ENCODE measurements at regions not wholly inside any gene's neighbourhood (a gene's known extent, or its start where the extent isn't known, plus 50 kb on each side); places are given as distances from the start of the nearest gene placed in this dataset.
"Not testable (repeated sequence)": the region's sequence is repeated elsewhere in the genome, so short reads cannot be mapped to it uniquely, and the experiment has no call there.

- no peak for DNase-seq (ENCODE audit: low read depth, low spot score)
These were observed 440.4 kb upstream of the GRIN3A start for GRCh38 chr9:102178811-102179210.

GRCh38 chr9:102174202-102174601 lies 435.8 kb upstream of the GRIN3A start:
- DNase-seq (ENCODE audit: low read depth, low spot score), result not testable (repeated sequence)

- DNase-seq (ENCODE audit: low read depth, low spot score), result no peak
These were observed 425.8 kb upstream of the GRIN3A start for GRCh38 chr9:102164247-102164646.

GRCh38 chr9:102153081-102153480 lies 414.6 kb upstream of the GRIN3A start:
- not testable (repeated sequence) for DNase-seq (ENCODE audit: low read depth, low spot score)

- no peak for DNase-seq (ENCODE audit: low read depth, low spot score)
These were observed 397.3 kb upstream of the GRIN3A start for GRCh38 chr9:102135768-102136167.

- DNase-seq (ENCODE audit: low read depth, low spot score), result no peak
These were observed 386.0 kb upstream of the GRIN3A start for GRCh38 chr9:102124465-102124864.

GRCh38 chr9:102114557-102114956 lies 376.1 kb upstream of the GRIN3A start:
- DNase-seq (ENCODE audit: low read depth, low spot score), result no peak

GRCh38 chr9:102113191-102113590 lies 374.7 kb upstream of the GRIN3A start:
- no peak for DNase-seq (ENCODE audit: low read depth, low spot score)

GRCh38 chr9:102106439-102106838 lies 368.0 kb upstream of the GRIN3A start:
- DNase-seq (ENCODE audit: low read depth, low spot score), result no peak

- no peak for DNase-seq (ENCODE audit: low read depth, low spot score)
These were observed 363.3 kb upstream of the GRIN3A start for GRCh38 chr9:102101723-102102122.

GRCh38 chr9:102087141-102087540 lies 348.7 kb upstream of the GRIN3A start:
- DNase-seq (ENCODE audit: low read depth, low spot score), result no peak

- DNase-seq (ENCODE audit: low read depth, low spot score), result no peak
These were observed 347.1 kb upstream of the GRIN3A start for GRCh38 chr9:102085548-102085947.

- no peak for DNase-seq (ENCODE audit: low read depth, low spot score)
These were observed 333.8 kb upstream of the GRIN3A start for GRCh38 chr9:102072059-102072764.

- DNase-seq (ENCODE audit: low read depth, low spot score), result no peak
These were observed 331.5 kb upstream of the GRIN3A start for GRCh38 chr9:102069969-102070368.

GRCh38 chr9:102054811-102055210 lies 316.4 kb upstream of the GRIN3A start:
- no peak for DNase-seq (ENCODE audit: low read depth, low spot score)

- DNase-seq (ENCODE audit: low read depth, low spot score), result no peak
These were observed 311.3 kb upstream of the GRIN3A start for GRCh38 chr9:102049586-102050246.

GRCh38 chr9:102047549-102047948 lies 309.1 kb upstream of the GRIN3A start:
- no peak for DNase-seq (ENCODE audit: low read depth, low spot score)

GRCh38 chr9:102044133-102044532 lies 305.7 kb upstream of the GRIN3A start:
- no peak for DNase-seq (ENCODE audit: low read depth, low spot score)

- no peak for DNase-seq (ENCODE audit: low read depth, low spot score)
These were observed 299.6 kb upstream of the GRIN3A start for GRCh38 chr9:102038006-102038405.

GRCh38 chr9:102035929-102036328 lies 297.5 kb upstream of the GRIN3A start:
- DNase-seq (ENCODE audit: low read depth, low spot score), result no peak

GRCh38 chr9:102032614-102033013 lies 294.2 kb upstream of the GRIN3A start:
- no peak for DNase-seq (ENCODE audit: low read depth, low spot score)

- DNase-seq (ENCODE audit: low read depth, low spot score), result no peak
These were observed 262.5 kb upstream of the GRIN3A start for GRCh38 chr9:102000956-102001355.

- DNase-seq (ENCODE audit: low read depth, low spot score), result no peak
These were observed 261.0 kb upstream of the GRIN3A start for GRCh38 chr9:101999441-101999840.

Data from smooth muscle cell of the brain vasculature (primary cell).